Vagina (tissue), 2 donors: ENCODE measurements at regions not wholly inside any gene's neighbourhood (a gene's known extent, or its start where the extent isn't known, plus 50 kb on each side); places are given as distances from the start of the nearest gene placed in this dataset.

Experiments used
- POLR2A ChIP-seq, 2 donors: fragments of 450-650 bp; IDR thresholded peaks; one replicate each; pipeline ENCODE4 v1.6.1; 2017; ENCODE audit warnings: antibody characterized with exemption in 2 of 2, mild to moderate bottlenecking in 2 of 2, moderate library complexity in 2 of 2
- TF ChIP-seq, protein P1 (sequence below), 3 experiments: fragments of 450-650 bp in 2 of 3; fragments of 200-600 bp in 1 of 3; sonication (generic) in 1 of 3; IDR thresholded peaks; one replicate each; pipeline ENCODE4 v1.5.1; 2017 to 2019; ENCODE audit warnings: antibody characterized with exemption in 3 of 3, mild to moderate bottlenecking in 2 of 3, moderate library complexity in 2 of 3

DNA sequence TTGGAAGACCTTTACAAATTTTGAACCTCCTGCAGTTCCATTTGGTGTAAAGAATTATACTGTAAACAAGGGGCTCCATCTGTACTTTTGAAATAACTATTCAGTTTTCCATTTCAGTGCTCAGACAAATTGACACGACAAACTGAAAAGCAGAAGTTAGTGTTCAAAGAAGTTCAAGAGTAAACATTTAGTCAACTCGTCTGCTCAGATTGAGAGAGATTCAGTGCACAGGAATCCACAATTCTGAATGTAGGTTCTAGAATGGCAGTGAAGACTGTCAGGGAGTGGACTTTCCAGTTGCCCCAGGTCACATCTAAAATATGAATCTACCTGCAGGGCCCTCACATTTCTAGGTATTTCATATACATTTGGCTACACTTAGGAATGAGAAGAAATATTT is 322.3 kb upstream of the TCF4 start:
- TF ChIP-seq, protein P1, sequence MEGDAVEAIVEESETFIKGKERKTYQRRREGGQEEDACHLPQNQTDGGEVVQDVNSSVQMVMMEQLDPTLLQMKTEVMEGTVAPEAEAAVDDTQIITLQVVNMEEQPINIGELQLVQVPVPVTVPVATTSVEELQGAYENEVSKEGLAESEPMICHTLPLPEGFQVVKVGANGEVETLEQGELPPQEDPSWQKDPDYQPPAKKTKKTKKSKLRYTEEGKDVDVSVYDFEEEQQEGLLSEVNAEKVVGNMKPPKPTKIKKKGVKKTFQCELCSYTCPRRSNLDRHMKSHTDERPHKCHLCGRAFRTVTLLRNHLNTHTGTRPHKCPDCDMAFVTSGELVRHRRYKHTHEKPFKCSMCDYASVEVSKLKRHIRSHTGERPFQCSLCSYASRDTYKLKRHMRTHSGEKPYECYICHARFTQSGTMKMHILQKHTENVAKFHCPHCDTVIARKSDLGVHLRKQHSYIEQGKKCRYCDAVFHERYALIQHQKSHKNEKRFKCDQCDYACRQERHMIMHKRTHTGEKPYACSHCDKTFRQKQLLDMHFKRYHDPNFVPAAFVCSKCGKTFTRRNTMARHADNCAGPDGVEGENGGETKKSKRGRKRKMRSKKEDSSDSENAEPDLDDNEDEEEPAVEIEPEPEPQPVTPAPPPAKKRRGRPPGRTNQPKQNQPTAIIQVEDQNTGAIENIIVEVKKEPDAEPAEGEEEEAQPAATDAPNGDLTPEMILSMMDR (IDR thresholded peaks at IDR 0.05) = no peak
- TF ChIP-seq POLR2A (IDR thresholded peaks at IDR 0.05) = no peak
